HG03354 (cell line): ENCODE measurements at regions not wholly inside any gene's neighbourhood (a gene's known extent, or its start where the extent isn't known, plus 50 kb on each side); places are given as distances from the start of the nearest gene placed in this dataset.

Experiments
- ATAC-seq: cut with Tn5 transposase; IDR thresholded peaks from one replicate; pipeline ENCODE4 v1.9.1; 2021; ENCODE audit warnings: mild to moderate bottlenecking; ENCODE audit not compliant: unreplicated experiment, poor library complexity, severe bottlenecking

- peak; percentile 93 for ATAC-seq
Observed at GRCh38 chr2:153213022-153213421, 265.5 kb downstream of the RPRM start.

- no peak for ATAC-seq
Observed at GRCh38 chr2:153197402-153198386, 280.9 kb downstream of the RPRM start.

GRCh38 chr2:153196378-153197058 is 282.0 kb downstream of the RPRM start:
- ATAC-seq: no peak

GRCh38 chr2:153195342-153195741 is 283.2 kb downstream of the RPRM start:
- no peak for ATAC-seq

- no peak for ATAC-seq
Observed at GRCh38 chr2:153189091-153189888, 289.3 kb downstream of the RPRM start.

- no peak for ATAC-seq
Observed at GRCh38 chr2:153179808-153180207, 298.8 kb downstream of the RPRM start.

GRCh38 chr2:153169609-153170008 is 309.0 kb downstream of the RPRM start:
- ATAC-seq: no peak

GRCh38 chr2:153165021-153165420 is 313.5 kb downstream of the RPRM start:
- no peak for ATAC-seq

GRCh38 chr2:153163055-153163454 is 315.5 kb downstream of the RPRM start:
- no peak for ATAC-seq

GRCh38 chr2:153156743-153157142 is 321.8 kb downstream of the RPRM start:
- ATAC-seq: no peak

- ATAC-seq: no peak
Observed at GRCh38 chr2:153152036-153152435, 326.5 kb downstream of the RPRM start.

- ATAC-seq: no peak
Observed at GRCh38 chr2:153145470-153145978, 333.0 kb downstream of the RPRM start.

- no peak for ATAC-seq
Observed at GRCh38 chr2:153143540-153143939, 335.0 kb downstream of the RPRM start.

- no peak for ATAC-seq
Observed at GRCh38 chr2:153140498-153140897, 338.1 kb downstream of the RPRM start.

GRCh38 chr2:153138651-153139375 is 339.7 kb downstream of the RPRM start:
- ATAC-seq: no peak

- ATAC-seq: no peak
Observed at GRCh38 chr2:153136216-153136615, 342.3 kb downstream of the RPRM start.

GRCh38 chr2:153134725-153135124 is 343.8 kb downstream of the RPRM start:
- ATAC-seq: no peak

- ATAC-seq: no peak
Observed at GRCh38 chr2:153133716-153134115, 344.8 kb downstream of the RPRM start.

GRCh38 chr2:153132418-153132817 is 346.1 kb downstream of the RPRM start:
- no peak for ATAC-seq
